ENCODE measurements at regions not wholly inside any gene's neighbourhood (a gene's known extent, or its start where the extent isn't known, plus 50 kb on each side); places are given as distances from the start of the nearest gene placed in this dataset.

GRCh38 chr11:109480251-109480650 lies 58.3 kb downstream of the C11orf87 start:
- 60% methylated on average over 6 of the region's 6 CpGs for WGBS
- H3K4me1 ChIP-seq (ENCODE audit: control insufficient read depth in 2 of 2, insufficient read depth in 2 of 2, low read length in 2 of 2) = no peaks in the 10 kb centered on the region
- no peak for DNase-seq (ENCODE audit: low read depth in 6 of 9, low spot score in 9 of 9)
- no peak overlapping the region for H3K27ac ChIP-seq (ENCODE audit: low read depth in 1 of 2, low read length in 1 of 2)
- H3K36me3 ChIP-seq (ENCODE audit: control insufficient read depth in 2 of 2, insufficient read depth in 2 of 2, low read length in 1 of 2) = no peaks in the 10 kb centered on the region
- no peaks in the 10 kb centered on the region for H3K9me3 ChIP-seq (ENCODE audit: control insufficient read depth in 2 of 2, insufficient read depth in 1 of 2, low read length in 1 of 2)
- H3K4me3 ChIP-seq (ENCODE audit: low read length in 2 of 2) = no peak overlapping the region
- H3K27me3 ChIP-seq (ENCODE audit: control insufficient read depth in 2 of 2, insufficient read depth in 1 of 2, low read length in 1 of 2) = no peaks in the 10 kb centered on the region

DNA sequence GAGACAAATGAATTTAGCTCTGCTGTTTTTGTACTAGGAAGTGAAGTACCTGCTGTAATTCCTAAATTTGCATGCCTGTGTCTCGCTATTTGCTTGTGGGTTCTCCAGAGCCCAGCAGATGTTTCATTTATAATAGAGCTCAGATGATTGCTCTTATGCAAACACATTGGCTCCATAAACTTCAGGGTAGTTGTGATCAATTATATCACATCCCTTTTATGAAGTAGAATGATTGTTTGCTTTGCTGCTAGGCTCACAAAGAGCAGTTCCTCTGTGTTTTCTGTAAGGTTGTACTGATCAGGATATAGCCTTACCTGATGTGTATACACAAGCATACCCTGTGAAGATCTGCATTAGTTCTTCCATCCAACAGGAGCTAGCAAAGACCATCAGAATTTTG lies 64.1 kb downstream of the C11orf87 start:
- Histone ChIP-seq H3K27me3 (ENCODE audit: control insufficient read depth in 2 of 2, insufficient read depth in 1 of 2, low read length in 1 of 2) (no peaks in the 10 kb centered on the region), H3K9me3 (ENCODE audit: control insufficient read depth in 2 of 2, insufficient read depth in 1 of 2, low read length in 1 of 2) (no peaks in the 10 kb centered on the region), H3K4me1 (ENCODE audit: control insufficient read depth in 2 of 2, insufficient read depth in 2 of 2, low read length in 2 of 2) (no peaks in the 10 kb centered on the region), H3K36me3 (ENCODE audit: control insufficient read depth in 2 of 2, insufficient read depth in 2 of 2, low read length in 1 of 2) (no peaks in the 10 kb centered on the region), H3K27ac (ENCODE audit: low read depth in 1 of 2, low read length in 1 of 2) (no peak overlapping the region), H3K4me3 (ENCODE audit: low read length in 2 of 2) (no peak overlapping the region)
- 86% methylated on average over 1 of the region's 1 CpG for WGBS
- no peak for DNase-seq (ENCODE audit: low read depth in 6 of 9, low spot score in 9 of 9)

DNA sequence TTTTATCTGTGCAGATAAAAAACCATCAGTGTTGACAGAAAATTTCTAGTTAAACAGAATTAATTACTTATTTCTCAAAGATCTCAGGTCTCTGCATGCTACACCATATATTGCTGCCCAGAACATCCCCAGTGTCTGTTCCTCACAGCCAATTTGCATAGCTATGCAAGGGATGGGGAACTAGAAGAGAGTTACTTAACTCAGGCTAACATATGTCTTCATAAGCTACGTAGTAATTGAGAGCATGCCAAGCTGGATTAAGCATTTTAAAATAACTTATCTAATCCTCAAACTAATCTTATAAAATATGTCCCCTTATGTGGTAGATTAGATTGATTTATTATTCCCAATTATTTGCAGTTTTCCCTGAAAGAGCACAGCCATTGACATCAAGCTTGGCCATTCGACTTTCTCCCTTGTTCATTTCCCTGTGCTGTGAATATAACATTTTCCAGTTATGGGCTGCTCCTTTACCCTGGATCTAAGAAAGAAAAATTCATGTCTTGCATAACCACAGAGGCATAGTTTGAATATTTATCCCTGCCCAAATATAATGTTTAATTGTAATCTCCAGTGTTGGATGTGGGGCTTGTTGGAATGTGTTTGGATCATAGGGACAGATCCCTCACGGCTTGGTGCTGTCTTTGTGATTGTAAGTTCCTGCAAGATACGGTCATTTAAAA lies 69.1 kb downstream of the C11orf87 start:
- DNase-seq (ENCODE audit: low read depth in 6 of 9, low spot score in 9 of 9) = no peak
- Histone ChIP-seq H3K36me3 (ENCODE audit: control insufficient read depth in 2 of 2, insufficient read depth in 2 of 2, low read length in 1 of 2) (no peaks in the 10 kb centered on the region), H3K4me3 (ENCODE audit: low read length in 2 of 2) (no peak overlapping the region), H3K4me1 (ENCODE audit: control insufficient read depth in 2 of 2, insufficient read depth in 2 of 2, low read length in 2 of 2) (no peaks in the 10 kb centered on the region), H3K27ac (ENCODE audit: low read depth in 1 of 2, low read length in 1 of 2) (no peak overlapping the region), H3K9me3 (ENCODE audit: control insufficient read depth in 2 of 2, insufficient read depth in 1 of 2, low read length in 1 of 2) (no peaks in the 10 kb centered on the region), H3K27me3 (ENCODE audit: control insufficient read depth in 2 of 2, insufficient read depth in 1 of 2, low read length in 1 of 2) (no peaks in the 10 kb centered on the region)
- 82% methylated on average over 4 of the region's 4 CpGs for whole genome bisulfite sequencing

DNA sequence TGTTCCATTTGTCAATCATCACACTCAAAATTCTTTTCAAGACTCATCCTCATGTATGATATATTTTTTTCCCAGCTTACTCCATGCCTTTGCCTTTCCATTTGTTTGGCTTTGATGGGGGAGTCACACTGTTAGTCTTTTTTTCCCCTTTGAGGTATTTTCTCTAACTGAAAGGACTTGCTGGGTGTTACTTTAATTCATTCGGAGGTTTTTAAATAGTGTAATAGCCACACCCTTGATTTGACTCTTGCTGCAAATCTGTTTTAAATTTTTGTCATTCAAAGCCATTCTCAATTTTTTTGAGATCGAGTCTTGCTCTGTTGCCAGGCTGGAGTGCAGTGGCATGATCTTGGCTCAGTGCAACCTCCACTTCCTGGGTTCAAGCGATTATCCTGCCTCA lies 84.1 kb downstream of the C11orf87 start:
- DNase-seq (ENCODE audit: low read depth in 6 of 9, low spot score in 9 of 9) = no peak
- H3K9me3 ChIP-seq (ENCODE audit: control insufficient read depth in 2 of 2, insufficient read depth in 1 of 2, low read length in 1 of 2) = no peaks in the 10 kb centered on the region
- no peaks in the 10 kb centered on the region for H3K27me3 ChIP-seq (ENCODE audit: control insufficient read depth in 2 of 2, insufficient read depth in 1 of 2, low read length in 1 of 2)
- WGBS = 96% methylated on average over 3 of the region's 3 CpGs
- H3K4me3 ChIP-seq (ENCODE audit: low read length in 2 of 2) = no peak overlapping the region
- H3K4me1 ChIP-seq (ENCODE audit: control insufficient read depth in 2 of 2, insufficient read depth in 2 of 2, low read length in 2 of 2) = no peaks in the 10 kb centered on the region
- H3K36me3 ChIP-seq (ENCODE audit: control insufficient read depth in 2 of 2, insufficient read depth in 2 of 2, low read length in 1 of 2) = no peaks in the 10 kb centered on the region
- no peak overlapping the region for H3K27ac ChIP-seq (ENCODE audit: low read depth in 1 of 2, low read length in 1 of 2)

GRCh38 chr11:109507331-109507730 lies 85.3 kb downstream of the C11orf87 start:
- no peaks in the 10 kb centered on the region for H3K4me1 ChIP-seq (ENCODE audit: control insufficient read depth in 2 of 2, insufficient read depth in 2 of 2, low read length in 2 of 2)
- H3K9me3 ChIP-seq (ENCODE audit: control insufficient read depth in 2 of 2, insufficient read depth in 1 of 2, low read length in 1 of 2) = no peaks in the 10 kb centered on the region
- H3K27ac ChIP-seq (ENCODE audit: low read depth in 1 of 2, low read length in 1 of 2) = no peak overlapping the region
- no peak for DNase-seq (ENCODE audit: low read depth in 6 of 9, low spot score in 9 of 9)
- H3K36me3 ChIP-seq (ENCODE audit: control insufficient read depth in 2 of 2, insufficient read depth in 2 of 2, low read length in 1 of 2) = no peaks in the 10 kb centered on the region
- no peak overlapping the region for H3K4me3 ChIP-seq (ENCODE audit: low read length in 2 of 2)
- WGBS = 94% methylated on average over 4 of the region's 4 CpGs
- H3K27me3 ChIP-seq (ENCODE audit: control insufficient read depth in 2 of 2, insufficient read depth in 1 of 2, low read length in 1 of 2) = no peaks in the 10 kb centered on the region

GRCh38 chr11:109507836-109508561 lies 86.0 kb downstream of the C11orf87 start:
- H3K4me3 ChIP-seq (ENCODE audit: low read length in 2 of 2) = no peak overlapping the region
- WGBS = 99% methylated on average over 1 of the region's 1 CpG
- DNase-seq (ENCODE audit: low read depth in 6 of 9, low spot score in 9 of 9) = no peak
- no peak overlapping the region for H3K27ac ChIP-seq (ENCODE audit: low read depth in 1 of 2, low read length in 1 of 2)
- no peaks in the 10 kb centered on the region for H3K4me1 ChIP-seq (ENCODE audit: control insufficient read depth in 2 of 2, insufficient read depth in 2 of 2, low read length in 2 of 2)
- H3K27me3 ChIP-seq (ENCODE audit: control insufficient read depth in 2 of 2, insufficient read depth in 1 of 2, low read length in 1 of 2) = no peaks in the 10 kb centered on the region
- H3K36me3 ChIP-seq (ENCODE audit: control insufficient read depth in 2 of 2, insufficient read depth in 2 of 2, low read length in 1 of 2) = no peaks in the 10 kb centered on the region
- no peaks in the 10 kb centered on the region for H3K9me3 ChIP-seq (ENCODE audit: control insufficient read depth in 2 of 2, insufficient read depth in 1 of 2, low read length in 1 of 2)

DNA sequence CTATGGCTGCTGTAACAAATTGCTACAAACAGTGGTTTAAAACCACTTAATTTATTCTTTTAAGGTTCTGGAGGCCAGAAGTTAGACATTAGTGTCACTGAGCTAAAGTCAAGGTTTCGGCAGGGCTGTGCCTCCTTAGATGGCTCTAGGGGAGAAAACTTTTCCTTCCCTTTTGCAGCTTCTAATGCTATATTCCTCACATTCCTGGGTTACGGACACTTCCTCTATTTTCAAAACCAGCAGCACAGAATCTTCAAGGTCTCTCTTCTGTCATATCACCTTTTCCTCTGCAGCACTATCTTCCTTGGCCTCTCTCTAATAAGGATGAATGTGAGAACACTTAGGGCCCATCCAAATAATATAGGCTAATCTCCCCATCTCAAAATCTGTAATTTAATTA lies 87.0 kb downstream of the C11orf87 start:
- no peak overlapping the region for H3K27ac ChIP-seq (ENCODE audit: low read depth in 1 of 2, low read length in 1 of 2)
- 96% methylated on average over 2 of the region's 2 CpGs for WGBS
- H3K4me3 ChIP-seq (ENCODE audit: low read length in 2 of 2) = no peak overlapping the region
- H3K9me3 ChIP-seq (ENCODE audit: control insufficient read depth in 2 of 2, insufficient read depth in 1 of 2, low read length in 1 of 2) = no peaks in the 10 kb centered on the region
- no peak for DNase-seq (ENCODE audit: low read depth in 6 of 9, low spot score in 9 of 9)
- H3K27me3 ChIP-seq (ENCODE audit: control insufficient read depth in 2 of 2, insufficient read depth in 1 of 2, low read length in 1 of 2) = no peaks in the 10 kb centered on the region
- H3K4me1 ChIP-seq (ENCODE audit: control insufficient read depth in 2 of 2, insufficient read depth in 2 of 2, low read length in 2 of 2) = no peaks in the 10 kb centered on the region
- no peaks in the 10 kb centered on the region for H3K36me3 ChIP-seq (ENCODE audit: control insufficient read depth in 2 of 2, insufficient read depth in 2 of 2, low read length in 1 of 2)

GRCh38 chr11:109510316-109510715 lies 88.3 kb downstream of the C11orf87 start:
- Histone ChIP-seq H3K4me1 (ENCODE audit: control insufficient read depth in 2 of 2, insufficient read depth in 2 of 2, low read length in 2 of 2) (no peaks in the 10 kb centered on the region), H3K9me3 (ENCODE audit: control insufficient read depth in 2 of 2, insufficient read depth in 1 of 2, low read length in 1 of 2) (no peaks in the 10 kb centered on the region), H3K36me3 (ENCODE audit: control insufficient read depth in 2 of 2, insufficient read depth in 2 of 2, low read length in 1 of 2) (no peaks in the 10 kb centered on the region), H3K27me3 (ENCODE audit: control insufficient read depth in 2 of 2, insufficient read depth in 1 of 2, low read length in 1 of 2) (no peaks in the 10 kb centered on the region), H3K27ac (ENCODE audit: low read depth in 1 of 2, low read length in 1 of 2) (no peak overlapping the region), H3K4me3 (ENCODE audit: low read length in 2 of 2) (no peak overlapping the region)
- 92% methylated on average over 1 of the region's 1 CpG for WGBS
- no peak for DNase-seq (ENCODE audit: low read depth in 6 of 9, low spot score in 9 of 9)

- Histone ChIP-seq H3K27me3 (ENCODE audit: control insufficient read depth in 2 of 2, insufficient read depth in 1 of 2, low read length in 1 of 2) (no peaks in the 10 kb centered on the region), H3K36me3 (ENCODE audit: control insufficient read depth in 2 of 2, insufficient read depth in 2 of 2, low read length in 1 of 2) (no peaks in the 10 kb centered on the region), H3K27ac (ENCODE audit: low read depth in 1 of 2, low read length in 1 of 2) (no peak overlapping the region), H3K4me3 (ENCODE audit: low read length in 2 of 2) (no peak overlapping the region), H3K4me1 (ENCODE audit: control insufficient read depth in 2 of 2, insufficient read depth in 2 of 2, low read length in 2 of 2) (no peaks in the 10 kb centered on the region), H3K9me3 (ENCODE audit: control insufficient read depth in 2 of 2, insufficient read depth in 1 of 2, low read length in 1 of 2) (no peaks in the 10 kb centered on the region)
- no peak for DNase-seq (ENCODE audit: low read depth in 6 of 9, low spot score in 9 of 9)
Observed at GRCh38 chr11:109511598-109511997, 89.6 kb downstream of the C11orf87 start.

All from thymus (tissue), 11 donors.